GM12878 (cell line): ENCODE measurements at regions not wholly inside any gene's neighbourhood (a gene's known extent, or its start where the extent isn't known, plus 50 kb on each side); places are given as distances from the start of the nearest gene placed in this dataset.

Experiments
- ATAC-seq: fragments of 200-7000 bp; cut with Tn5 transposase; 3 replicates; pipeline ENCODE4 v1.9.1; 2020; ENCODE audit warnings: mild to moderate bottlenecking, moderate library complexity
- BruUV-seq: library from RNA; stranded (reverse); fragments of 400-500 nt; replicated peaks from 2 replicates; lab custom pipeline; 2021; lab: Mats Ljungman, UMichigan
- CTCF ChIA-PET: fragments of 300-600 bp; sonication (Branson Sonifier 250); formaldehyde crosslinking; extraction: SDS; loops from one replicate; lab custom pipeline; 2021; ENCODE audit warnings: inconsistent platforms; lab: Yijun Ruan, JAX
- POLR2A ChIA-PET: fragments of 350-600 bp; formaldehyde crosslinking; extraction: SDS; loops from one replicate; lab custom pipeline; 2021; ENCODE audit warnings: inconsistent platforms; lab: Charles Lee
- RAD21 ChIA-PET: fragments of 300-600 bp; sonication (Branson Sonifier 250); formaldehyde crosslinking; loops from one replicate; lab custom pipeline; 2023; ENCODE audit warnings: antibody characterized with exemption; ENCODE audit not compliant: unreplicated experiment; lab: Charles Lee
- SMC1A ChIA-PET: fragments of 300-600 bp; sonication (Branson Sonifier 250); formaldehyde crosslinking; loops from one replicate; lab custom pipeline; 2023; ENCODE audit not compliant: unreplicated experiment, uncharacterized antibody; lab: Charles Lee
- DNase-seq: peaks from one replicate; pipeline ENCODE4 v3.0.0-alpha.2; 2011; ENCODE audit warnings: low read depth, low spot score
- FAIRE-seq: peaks from 3 replicates; lab custom pipeline; 2011; peaks lifted over from hg19 to GRCh38; lab: Jason Lieb, UNC
- H2AFZ ChIP-seq: 2 replicates; pipeline ENCODE4 v1.6.0; 2011; ENCODE audit warnings: low read depth, low read length, control low read depth; ENCODE audit not compliant: control insufficient read depth
- H3K27ac ChIP-seq: 2 replicates; pipeline ENCODE4 v1.5.1; 2011; ENCODE audit warnings: control low read depth; ENCODE audit not compliant: control insufficient read depth, insufficient read depth
- H3K27me3 ChIP-seq, 2 experiments: replicated peaks in 1 of 2; 2 replicates each; pipeline versions ENCODE4 v1.6.0 to v1.6.1; 2011; ENCODE audit warnings: low read length in 1 of 2; ENCODE audit not compliant: control insufficient read depth in 2 of 2, insufficient read depth in 2 of 2
- H3K36me3 ChIP-seq, 2 experiments: 2 replicates each; pipeline ENCODE4 v1.5.1; 2011; ENCODE audit warnings: low read length in 1 of 2; ENCODE audit not compliant: control insufficient read depth in 2 of 2, insufficient read depth in 2 of 2
- H3K4me1 ChIP-seq: 2 replicates; pipeline ENCODE4 v1.6.1; 2011; ENCODE audit warnings: mild to moderate bottlenecking, low read length, moderate library complexity, mixed read lengths; ENCODE audit not compliant: control insufficient read depth, insufficient read depth
- H3K4me2 ChIP-seq: 2 replicates; pipeline ENCODE4 v1.6.0; 2011; ENCODE audit warnings: control low read depth; ENCODE audit not compliant: control insufficient read depth, insufficient read depth
- H3K4me3 ChIP-seq: fragments of 200-600 bp; sonication (generic); 2 replicates; pipeline ENCODE4 v1.5.1; 2016
- H3K79me2 ChIP-seq: 2 replicates; pipeline ENCODE4 v1.6.0; 2011; ENCODE audit warnings: low read length; ENCODE audit not compliant: control insufficient read depth, insufficient read depth
- H3K9ac ChIP-seq: 2 replicates; pipeline ENCODE4 v1.8.0; 2011; ENCODE audit warnings: low read length, control low read depth, mixed read lengths; ENCODE audit not compliant: control insufficient read depth, insufficient read depth
- H3K9me3 ChIP-seq: replicated peaks from 3 replicates; pipeline ENCODE4 v1.5.1; 2011; ENCODE audit warnings: mild to moderate bottlenecking, low read length; ENCODE audit not compliant: control insufficient read depth, insufficient read depth
- H4K20me1 ChIP-seq: 2 replicates; pipeline ENCODE4 v1.6.0; 2011; ENCODE audit not compliant: control insufficient read depth, insufficient read depth
- BACH1 ChIP-seq: fragments of 450-650 bp; IDR thresholded peaks from 2 replicates; pipeline ENCODE4 v1.6.1; 2017; ENCODE audit warnings: mild to moderate bottlenecking, borderline replicate concordance
- CHD1 ChIP-seq: IDR thresholded peaks from 2 replicates; pipeline ENCODE4 v1.6.1; 2012; ENCODE audit warnings: low read depth, low read length, improper control_type of control experiment
- DPF2 ChIP-seq: fragments of 450-650 bp; IDR thresholded peaks from 2 replicates; pipeline ENCODE4 v1.6.1; 2017; ENCODE audit warnings: mild to moderate bottlenecking
- HDAC2 ChIP-seq: fragments of 200-600 bp; sonication (generic); IDR thresholded peaks from 2 replicates; pipeline ENCODE4 v1.6.1; 2017
- IKZF2 ChIP-seq, 2 experiments: fragments of 450-650 bp; IDR thresholded peaks; 2 replicates each; pipeline ENCODE4 v1.6.1; 2017; ENCODE audit warnings: mild to moderate bottlenecking in 2 of 2, moderate library complexity in 2 of 2
- NR2C1 ChIP-seq: fragments of 450-650 bp; IDR thresholded peaks from 2 replicates; pipeline ENCODE4 v1.6.1; 2017; ENCODE audit warnings: antibody characterized with exemption, mild to moderate bottlenecking, moderate library complexity
- POU2F2 ChIP-seq: IDR thresholded peaks from 3 replicates; pipeline ENCODE4 v1.6.1; 2011; ENCODE audit warnings: low read depth, mild to moderate bottlenecking, low read length, borderline replicate concordance
- RBBP5 ChIP-seq: fragments of 200-600 bp; sonication (generic); conservative IDR thresholded peaks from 2 replicates; pipeline ENCODE4 v1.6.1; 2016
- SMARCA5 ChIP-seq: fragments of 450-650 bp; IDR thresholded peaks from 2 replicates; pipeline ENCODE4 v1.6.1; 2017; ENCODE audit warnings: mild to moderate bottlenecking
- TARDBP ChIP-seq: IDR thresholded peaks from 2 replicates; pipeline ENCODE4 v1.6.1; 2016; ENCODE audit warnings: borderline replicate concordance
- ZNF384 ChIP-seq: IDR thresholded peaks from 2 replicates; pipeline ENCODE4 v1.6.1; 2012; ENCODE audit warnings: low read depth, mild to moderate bottlenecking, low read length, improper control_type of control experiment, borderline replicate concordance
- WGBS: methylation state at CpG from one replicate; pipeline ENCODE4 v1.1.6; 2016; ENCODE audit warnings: low lambda C conversion rate; ENCODE audit not compliant: insufficient replicate concordance, insufficient coverage; ENCODE audit errors: missing lambda C conversion rate; 5-methylcytosine and 5-hydroxymethylcytosine counted together
- in situ Hi-C: fragments of 300-500 bp; cut with MboI; formaldehyde crosslinking; loops from 9 replicates; pipeline ENCODE4 v1.14.3; 2018; ENCODE audit warnings: mixed read lengths
- intact Hi-C: fragments of 100-400 bp; cut with micrococcal nuclease; formaldehyde crosslinking; loops from one replicate; pipeline ENCODE4 v1.14.2; 2022; ENCODE audit not compliant: unreplicated experiment
- TF ChIP-seq, protein P1 (sequence below): fragments of 450-650 bp; IDR thresholded peaks from 2 replicates; pipeline ENCODE4 v1.6.1; 2017; ENCODE audit warnings: mild to moderate bottlenecking
- TF ChIP-seq, protein P2 (sequence below): fragments of 450-650 bp; IDR thresholded peaks from 2 replicates; pipeline ENCODE4 v1.6.1; 2017; ENCODE audit warnings: borderline replicate concordance
- TF ChIP-seq, protein P3 (sequence below): fragments of 450-650 bp; formaldehyde crosslinking; IDR thresholded peaks from 2 replicates; pipeline ENCODE4 v1.5.0; 2022; ENCODE audit warnings: mild to moderate bottlenecking, missing genetic modification characterization
- TF ChIP-seq, protein P4 (sequence below): fragments of 450-650 bp; IDR thresholded peaks from 2 replicates; pipeline ENCODE4 v1.6.1; 2018; ENCODE audit warnings: mild to moderate bottlenecking, low read depth, moderate library complexity; ENCODE audit not compliant: partially characterized antibody

GRCh38 chr13:106281426-106281825, 254.0 kb downstream of the EFNB2 start:
- Histone ChIP-seq H3K9me3 (no peaks in the 10 kb centered on the region), H3K4me2 (no peak overlapping the region), H4K20me1 (no peaks in the 10 kb centered on the region), H3K79me2 (no peaks in the 10 kb centered on the region), H2AFZ (no peak overlapping the region), H3K36me3 (no peaks in the 10 kb centered on the region), H3K27me3 (no peaks in the 10 kb centered on the region), H3K4me1 (no peaks in the 10 kb centered on the region), H3K4me3 (no peak overlapping the region), H3K9ac (no peak overlapping the region), H3K27ac (no peak overlapping the region)
- ChIA-PET RAD21 (no interaction called here), POLR2A (no interaction called here), SMC1A (interaction anchor here (1.3 kb wide), 1 partner anchor 8 kb away, joined by 5 read pairs; no protein-coding TSS in a partner anchor), CTCF (no interaction called here)
- ATAC-seq (no peak), DNase-seq (no peak), FAIRE-seq (no peak)
- whole genome bisulfite sequencing = 73% methylated on average over 9 of the region's 9 CpGs
- BruUV-seq = no TSS peak
- in situ Hi-C loops = no loop called here
- intact Hi-C loops = no loop called here
- TF ChIP-seq ZNF384 (no peak), TARDBP (no peak), NR2C1 (no peak), IKZF2 (IDR thresholded peaks at IDR 0.05) (no peak), POU2F2 (no peak), SMARCA5 (no peak), RBBP5 (no peak), CHD1 (no peak), HDAC2 (no peak), DPF2 (no peak), BACH1 (no peak)
- TF ChIP-seq, protein P1, sequence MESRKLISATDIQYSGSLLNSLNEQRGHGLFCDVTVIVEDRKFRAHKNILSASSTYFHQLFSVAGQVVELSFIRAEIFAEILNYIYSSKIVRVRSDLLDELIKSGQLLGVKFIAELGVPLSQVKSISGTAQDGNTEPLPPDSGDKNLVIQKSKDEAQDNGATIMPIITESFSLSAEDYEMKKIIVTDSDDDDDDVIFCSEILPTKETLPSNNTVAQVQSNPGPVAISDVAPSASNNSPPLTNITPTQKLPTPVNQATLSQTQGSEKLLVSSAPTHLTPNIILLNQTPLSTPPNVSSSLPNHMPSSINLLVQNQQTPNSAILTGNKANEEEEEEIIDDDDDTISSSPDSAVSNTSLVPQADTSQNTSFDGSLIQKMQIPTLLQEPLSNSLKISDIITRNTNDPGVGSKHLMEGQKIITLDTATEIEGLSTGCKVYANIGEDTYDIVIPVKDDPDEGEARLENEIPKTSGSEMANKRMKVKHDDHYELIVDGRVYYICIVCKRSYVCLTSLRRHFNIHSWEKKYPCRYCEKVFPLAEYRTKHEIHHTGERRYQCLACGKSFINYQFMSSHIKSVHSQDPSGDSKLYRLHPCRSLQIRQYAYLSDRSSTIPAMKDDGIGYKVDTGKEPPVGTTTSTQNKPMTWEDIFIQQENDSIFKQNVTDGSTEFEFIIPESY = no peak
- TF ChIP-seq, protein P2, sequence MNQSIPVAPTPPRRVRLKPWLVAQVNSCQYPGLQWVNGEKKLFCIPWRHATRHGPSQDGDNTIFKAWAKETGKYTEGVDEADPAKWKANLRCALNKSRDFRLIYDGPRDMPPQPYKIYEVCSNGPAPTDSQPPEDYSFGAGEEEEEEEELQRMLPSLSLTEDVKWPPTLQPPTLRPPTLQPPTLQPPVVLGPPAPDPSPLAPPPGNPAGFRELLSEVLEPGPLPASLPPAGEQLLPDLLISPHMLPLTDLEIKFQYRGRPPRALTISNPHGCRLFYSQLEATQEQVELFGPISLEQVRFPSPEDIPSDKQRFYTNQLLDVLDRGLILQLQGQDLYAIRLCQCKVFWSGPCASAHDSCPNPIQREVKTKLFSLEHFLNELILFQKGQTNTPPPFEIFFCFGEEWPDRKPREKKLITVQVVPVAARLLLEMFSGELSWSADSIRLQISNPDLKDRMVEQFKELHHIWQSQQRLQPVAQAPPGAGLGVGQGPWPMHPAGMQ = no peak
- TF ChIP-seq, protein P3, sequence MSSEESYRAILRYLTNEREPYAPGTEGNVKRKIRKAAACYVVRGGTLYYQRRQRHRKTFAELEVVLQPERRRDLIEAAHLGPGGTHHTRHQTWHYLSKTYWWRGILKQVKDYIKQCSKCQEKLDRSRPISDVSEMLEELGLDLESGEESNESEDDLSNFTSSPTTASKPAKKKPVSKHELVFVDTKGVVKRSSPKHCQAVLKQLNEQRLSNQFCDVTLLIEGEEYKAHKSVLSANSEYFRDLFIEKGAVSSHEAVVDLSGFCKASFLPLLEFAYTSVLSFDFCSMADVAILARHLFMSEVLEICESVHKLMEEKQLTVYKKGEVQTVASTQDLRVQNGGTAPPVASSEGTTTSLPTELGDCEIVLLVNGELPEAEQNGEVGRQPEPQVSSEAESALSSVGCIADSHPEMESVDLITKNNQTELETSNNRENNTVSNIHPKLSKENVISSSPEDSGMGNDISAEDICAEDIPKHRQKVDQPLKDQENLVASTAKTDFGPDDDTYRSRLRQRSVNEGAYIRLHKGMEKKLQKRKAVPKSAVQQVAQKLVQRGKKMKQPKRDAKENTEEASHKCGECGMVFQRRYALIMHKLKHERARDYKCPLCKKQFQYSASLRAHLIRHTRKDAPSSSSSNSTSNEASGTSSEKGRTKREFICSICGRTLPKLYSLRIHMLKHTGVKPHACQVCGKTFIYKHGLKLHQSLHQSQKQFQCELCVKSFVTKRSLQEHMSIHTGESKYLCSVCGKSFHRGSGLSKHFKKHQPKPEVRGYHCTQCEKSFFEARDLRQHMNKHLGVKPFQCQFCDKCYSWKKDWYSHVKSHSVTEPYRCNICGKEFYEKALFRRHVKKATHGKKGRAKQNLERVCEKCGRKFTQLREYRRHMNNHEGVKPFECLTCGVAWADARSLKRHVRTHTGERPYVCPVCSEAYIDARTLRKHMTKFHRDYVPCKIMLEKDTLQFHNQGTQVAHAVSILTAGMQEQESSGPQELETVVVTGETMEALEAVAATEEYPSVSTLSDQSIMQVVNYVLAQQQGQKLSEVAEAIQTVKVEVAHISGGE = no peak
- TF ChIP-seq, protein P4, sequence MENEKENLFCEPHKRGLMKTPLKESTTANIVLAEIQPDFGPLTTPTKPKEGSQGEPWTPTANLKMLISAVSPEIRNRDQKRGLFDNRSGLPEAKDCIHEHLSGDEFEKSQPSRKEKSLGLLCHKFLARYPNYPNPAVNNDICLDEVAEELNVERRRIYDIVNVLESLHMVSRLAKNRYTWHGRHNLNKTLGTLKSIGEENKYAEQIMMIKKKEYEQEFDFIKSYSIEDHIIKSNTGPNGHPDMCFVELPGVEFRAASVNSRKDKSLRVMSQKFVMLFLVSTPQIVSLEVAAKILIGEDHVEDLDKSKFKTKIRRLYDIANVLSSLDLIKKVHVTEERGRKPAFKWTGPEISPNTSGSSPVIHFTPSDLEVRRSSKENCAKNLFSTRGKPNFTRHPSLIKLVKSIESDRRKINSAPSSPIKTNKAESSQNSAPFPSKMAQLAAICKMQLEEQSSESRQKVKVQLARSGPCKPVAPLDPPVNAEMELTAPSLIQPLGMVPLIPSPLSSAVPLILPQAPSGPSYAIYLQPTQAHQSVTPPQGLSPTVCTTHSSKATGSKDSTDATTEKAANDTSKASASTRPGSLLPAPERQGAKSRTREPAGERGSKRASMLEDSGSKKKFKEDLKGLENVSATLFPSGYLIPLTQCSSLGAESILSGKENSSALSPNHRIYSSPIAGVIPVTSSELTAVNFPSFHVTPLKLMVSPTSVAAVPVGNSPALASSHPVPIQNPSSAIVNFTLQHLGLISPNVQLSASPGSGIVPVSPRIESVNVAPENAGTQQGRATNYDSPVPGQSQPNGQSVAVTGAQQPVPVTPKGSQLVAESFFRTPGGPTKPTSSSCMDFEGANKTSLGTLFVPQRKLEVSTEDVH = no peak
